ENCODE measurements at regions not wholly inside any gene's neighbourhood (a gene's known extent, or its start where the extent isn't known, plus 50 kb on each side); places are given as distances from the start of the nearest gene placed in this dataset.

DNA sequence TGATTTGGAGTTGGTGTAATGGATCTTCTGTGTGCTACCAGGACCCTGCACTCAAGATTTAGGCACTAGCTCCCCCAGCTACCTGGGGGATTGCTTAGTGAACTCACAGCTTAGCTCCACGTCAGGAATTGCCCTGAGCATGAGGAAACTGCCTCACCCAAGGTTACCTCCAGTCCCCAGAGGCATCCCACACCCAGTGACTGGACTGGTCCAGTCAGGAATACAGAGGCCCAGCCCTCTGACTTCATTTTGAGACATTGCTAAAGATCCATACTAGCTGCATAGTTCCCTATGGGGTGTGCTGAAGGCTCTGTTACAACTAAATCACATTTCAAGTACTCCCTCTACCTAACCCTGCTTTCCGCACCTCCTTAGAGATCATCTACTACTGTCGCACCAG, 364.7 kb downstream of the EFNA5 start:
- Histone ChIP-seq H3K27me3 (ENCODE audit: control insufficient read depth in 2 of 2, insufficient read depth in 2 of 2, low read length in 2 of 2) (no peaks in the 10 kb centered on the region), H3K4me3 (replicated peaks in 1 of 3; ENCODE audit: insufficient read depth in 1 of 3, low read depth in 1 of 3, low read length in 3 of 3) (no peak overlapping the region), H3K4me1 (ENCODE audit: control insufficient read depth, extremely low read depth, insufficient read depth, low read length) (no peaks in the 10 kb centered on the region), H3K79me2 (ENCODE audit: control insufficient read depth, insufficient read depth, low read length) (no peaks in the 10 kb centered on the region), H2AFZ (ENCODE audit: low read depth, low read length) (no peak overlapping the region), H3K36me3 (ENCODE audit: control insufficient read depth in 2 of 2, extremely low read depth in 1 of 2, insufficient read depth in 2 of 2, low read length in 2 of 2) (no peaks in the 10 kb centered on the region), H3K9me1 (replicated peaks; ENCODE audit: control insufficient read depth, extremely low read depth, insufficient read depth, low read length) (no peaks in the 10 kb centered on the region), H4K20me1 (replicated peaks; ENCODE audit: control insufficient read depth, extremely low read depth, insufficient read depth, low read length) (no peaks in the 10 kb centered on the region), H3K4me2 (ENCODE audit: insufficient read depth, low read length) (no peak overlapping the region), H3K9ac (replicated peaks; ENCODE audit: extremely low read depth, insufficient read depth, low read length) (no peak overlapping the region), H3K9me3 (replicated peaks; ENCODE audit: control insufficient read depth, insufficient read depth, low read length) (no peaks in the 10 kb centered on the region), H3K27ac (ENCODE audit: insufficient read depth, low read depth, low read length) (no peak overlapping the region)
- dilution Hi-C loops (cut with MboI; ENCODE audit: extremely low pct_ligation_motif_present, low sequenced_read_pairs) (no loop called here), intact Hi-C loops (cut with micrococcal nuclease) (loop anchor here (5.0 kb wide), 1 partner anchor 366 kb away; the partner anchor contains the start of gene EFNA5)
- FAIRE-seq (no peak), DNase-seq (ENCODE audit: low read depth, low spot score) (no peak)
- CTCF ChIA-PET: interaction anchor here (0.6 to 1.2 kb wide), 2 partner anchors 266 to 373 kb away, joined by 3 to 6 read pairs; no protein-coding TSS in a partner anchor
- no peak for TF ChIP-seq JUN (IDR thresholded peaks at IDR 0.05; ENCODE audit: borderline replicate concordance, insufficient read depth, insufficient read length, low read depth)
- TF ChIP-seq, protein P1, sequence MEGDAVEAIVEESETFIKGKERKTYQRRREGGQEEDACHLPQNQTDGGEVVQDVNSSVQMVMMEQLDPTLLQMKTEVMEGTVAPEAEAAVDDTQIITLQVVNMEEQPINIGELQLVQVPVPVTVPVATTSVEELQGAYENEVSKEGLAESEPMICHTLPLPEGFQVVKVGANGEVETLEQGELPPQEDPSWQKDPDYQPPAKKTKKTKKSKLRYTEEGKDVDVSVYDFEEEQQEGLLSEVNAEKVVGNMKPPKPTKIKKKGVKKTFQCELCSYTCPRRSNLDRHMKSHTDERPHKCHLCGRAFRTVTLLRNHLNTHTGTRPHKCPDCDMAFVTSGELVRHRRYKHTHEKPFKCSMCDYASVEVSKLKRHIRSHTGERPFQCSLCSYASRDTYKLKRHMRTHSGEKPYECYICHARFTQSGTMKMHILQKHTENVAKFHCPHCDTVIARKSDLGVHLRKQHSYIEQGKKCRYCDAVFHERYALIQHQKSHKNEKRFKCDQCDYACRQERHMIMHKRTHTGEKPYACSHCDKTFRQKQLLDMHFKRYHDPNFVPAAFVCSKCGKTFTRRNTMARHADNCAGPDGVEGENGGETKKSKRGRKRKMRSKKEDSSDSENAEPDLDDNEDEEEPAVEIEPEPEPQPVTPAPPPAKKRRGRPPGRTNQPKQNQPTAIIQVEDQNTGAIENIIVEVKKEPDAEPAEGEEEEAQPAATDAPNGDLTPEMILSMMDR (IDR thresholded peaks at IDR 0.05; ENCODE audit: extremely low read depth in 1 of 2, insufficient read depth in 1 of 2, low read depth in 1 of 2, low read length in 2 of 2): no peak
- TF ChIP-seq EZH2 (IDR thresholded peaks at IDR 0.05; ENCODE audit: borderline replicate concordance, low read depth, low read length, severe bottlenecking): no peak
- no peak for TF ChIP-seq FOS (IDR thresholded peaks at IDR 0.05; ENCODE audit: borderline replicate concordance, insufficient read depth, low read length)
- no peak for TF ChIP-seq MYC (IDR thresholded peaks at IDR 0.05; ENCODE audit: low read depth, low read length)
- no peak for TF ChIP-seq POLR2A (IDR thresholded peaks at IDR 0.05; ENCODE audit: low read depth, low read length)
- no peak for TF ChIP-seq GATA2 (IDR thresholded peaks at IDR 0.05; ENCODE audit: insufficient read depth, insufficient read length, low read depth, low read length)
- TF ChIP-seq POLR2AphosphoS5 (IDR thresholded peaks at IDR 0.05; ENCODE audit: insufficient read depth, low read depth, low read length): no peak
- POLR2A ChIA-PET: no interaction called here
- BruUV-seq (replicated peaks): no TSS peak

Measured in endothelial cell of umbilical vein (primary cell).